ENCODE measurements at regions not wholly inside any gene's neighbourhood (a gene's known extent, or its start where the extent isn't known, plus 50 kb on each side); places are given as distances from the start of the nearest gene placed in this dataset.

- no peak for DNase-seq (ENCODE audit: low spot score)
- no peaks in the 10 kb centered on the region for H3K36me3 ChIP-seq
- H3K9me3 ChIP-seq, result no peaks in the 10 kb centered on the region
- TF ChIP-seq, protein P1, sequence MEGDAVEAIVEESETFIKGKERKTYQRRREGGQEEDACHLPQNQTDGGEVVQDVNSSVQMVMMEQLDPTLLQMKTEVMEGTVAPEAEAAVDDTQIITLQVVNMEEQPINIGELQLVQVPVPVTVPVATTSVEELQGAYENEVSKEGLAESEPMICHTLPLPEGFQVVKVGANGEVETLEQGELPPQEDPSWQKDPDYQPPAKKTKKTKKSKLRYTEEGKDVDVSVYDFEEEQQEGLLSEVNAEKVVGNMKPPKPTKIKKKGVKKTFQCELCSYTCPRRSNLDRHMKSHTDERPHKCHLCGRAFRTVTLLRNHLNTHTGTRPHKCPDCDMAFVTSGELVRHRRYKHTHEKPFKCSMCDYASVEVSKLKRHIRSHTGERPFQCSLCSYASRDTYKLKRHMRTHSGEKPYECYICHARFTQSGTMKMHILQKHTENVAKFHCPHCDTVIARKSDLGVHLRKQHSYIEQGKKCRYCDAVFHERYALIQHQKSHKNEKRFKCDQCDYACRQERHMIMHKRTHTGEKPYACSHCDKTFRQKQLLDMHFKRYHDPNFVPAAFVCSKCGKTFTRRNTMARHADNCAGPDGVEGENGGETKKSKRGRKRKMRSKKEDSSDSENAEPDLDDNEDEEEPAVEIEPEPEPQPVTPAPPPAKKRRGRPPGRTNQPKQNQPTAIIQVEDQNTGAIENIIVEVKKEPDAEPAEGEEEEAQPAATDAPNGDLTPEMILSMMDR (IDR thresholded peaks at IDR 0.05), result no peak
- H3K4me1 ChIP-seq, result no peaks in the 10 kb centered on the region
- H3K4me3 ChIP-seq, result no peak overlapping the region
- no peak overlapping the region for H3K27ac ChIP-seq
- no peaks in the 10 kb centered on the region for H3K27me3 ChIP-seq
These were observed 65.0 kb downstream of the CBLN1 start for GRCh38 chr16:49216593-49216992.

GRCh38 chr16:49213594-49213993 is 68.0 kb downstream of the CBLN1 start:
- DNase-seq (ENCODE audit: low spot score), result no peak
- H3K27me3 ChIP-seq, result no peaks in the 10 kb centered on the region

DNA sequence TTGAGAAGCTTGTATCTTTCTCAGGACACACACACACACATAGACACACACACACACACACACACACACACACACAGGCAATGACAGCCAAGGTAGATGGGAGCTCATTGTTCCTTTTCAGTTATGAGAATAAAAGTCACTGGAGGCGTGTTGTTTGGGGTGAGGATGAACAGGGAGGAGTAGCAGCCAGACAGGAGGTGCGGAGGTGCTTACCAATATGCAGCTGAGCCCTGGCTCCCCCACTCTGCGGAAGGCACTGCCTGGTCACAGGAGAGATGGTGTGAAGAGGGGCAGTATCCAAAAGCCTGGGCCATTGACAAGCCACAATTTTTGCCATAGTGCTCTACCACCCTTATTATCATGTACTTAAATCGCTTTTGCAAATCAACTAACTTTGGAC is 77.4 kb downstream of the CBLN1 start:
- H3K27ac ChIP-seq, result no peak overlapping the region
- no peaks in the 10 kb centered on the region for H3K4me1 ChIP-seq
- TF ChIP-seq, protein P1 (IDR thresholded peaks at IDR 0.05), result no peak
- no peak for DNase-seq (ENCODE audit: low spot score)
- H3K4me3 ChIP-seq, result no peak overlapping the region
- H3K9me3 ChIP-seq, result peaks cover 0 to 5% of the 10 kb centered on the region in 2 donors
- no peaks in the 10 kb centered on the region for H3K36me3 ChIP-seq
- H3K27me3 ChIP-seq, result no peaks in the 10 kb centered on the region

More at GRCh38 chr16:49213594-49213993, 68.0 kb downstream of the CBLN1 start:
- no peak overlapping the region for H3K4me3 ChIP-seq
- H3K9me3 ChIP-seq, result no peaks in the 10 kb centered on the region
- H3K27ac ChIP-seq, result no peak overlapping the region
- TF ChIP-seq, protein P1 (IDR thresholded peaks at IDR 0.05), result no peak
- H3K4me1 ChIP-seq, result no peaks in the 10 kb centered on the region
- H3K36me3 ChIP-seq, result no peaks in the 10 kb centered on the region

DNA sequence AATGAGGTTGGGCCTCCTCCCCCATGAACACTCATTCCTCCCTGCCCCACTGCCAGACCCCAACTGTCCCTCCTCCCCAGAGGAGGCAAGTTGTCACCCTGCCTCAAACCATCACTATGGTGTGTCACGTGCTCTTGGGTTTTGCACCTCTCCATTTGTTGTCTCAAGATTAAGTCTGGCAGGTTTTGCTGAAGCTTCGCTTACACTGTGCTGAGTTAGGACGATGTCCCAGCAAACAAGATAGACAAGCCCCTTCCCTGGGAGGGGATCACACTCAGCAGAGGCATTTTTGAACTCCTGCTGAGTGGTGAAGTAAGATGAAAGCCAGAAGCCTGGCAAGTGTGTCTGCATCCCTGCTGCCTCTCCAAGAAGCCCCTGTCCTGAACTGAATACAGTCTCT is 78.3 kb downstream of the CBLN1 start:
- Histone ChIP-seq H3K27me3 (no peaks in the 10 kb centered on the region), H3K27ac (no peak overlapping the region), H3K4me3 (no peak overlapping the region), H3K9me3 (peaks cover 0 to 5% of the 10 kb centered on the region in 2 donors), H3K4me1 (no peaks in the 10 kb centered on the region), H3K36me3 (no peaks in the 10 kb centered on the region)
- TF ChIP-seq, protein P1 (IDR thresholded peaks at IDR 0.05), result no peak
- DNase-seq (ENCODE audit: low spot score), result no peak

GRCh38 chr16:49201118-49201517 is 80.5 kb downstream of the CBLN1 start:
- DNase-seq (ENCODE audit: low spot score), result no peak

More at GRCh38 chr16:49201118-49201517, 80.5 kb downstream of the CBLN1 start:
- TF ChIP-seq, protein P1 (IDR thresholded peaks at IDR 0.05), result no peak
- Histone ChIP-seq H3K36me3 (no peaks in the 10 kb centered on the region), H3K9me3 (peaks cover 0 to 5% of the 10 kb centered on the region in 2 donors), H3K4me1 (no peaks in the 10 kb centered on the region), H3K27me3 (no peaks in the 10 kb centered on the region), H3K4me3 (no peak overlapping the region), H3K27ac (no peak overlapping the region)

Data from right atrium auricular region (tissue), 2 donors.